HepG2 (cell line): ENCODE measurements at regions not wholly inside any gene's neighbourhood (a gene's known extent, or its start where the extent isn't known, plus 50 kb on each side); places are given as distances from the start of the nearest gene placed in this dataset.

Source experiments
- ARID5B ChIP-seq: IDR thresholded peaks from 2 replicates; pipeline ENCODE4 v1.4.0; 2020; ENCODE audit warnings: mild to moderate bottlenecking, missing genetic modification reagents
- GLI4 ChIP-seq: sonication (generic); formaldehyde crosslinking; IDR thresholded peaks from 2 replicates; pipeline ENCODE4 v1.5.1; 2020; ENCODE audit warnings: missing genetic modification reagents, mild to moderate bottlenecking, moderate library complexity, borderline replicate concordance
- GMEB2 ChIP-seq: IDR thresholded peaks from 2 replicates; pipeline ENCODE4 v1.6.1; 2016; ENCODE audit warnings: missing biosample characterization, missing genetic modification reagents, low read depth
- HNF1B ChIP-seq: sonication (generic); formaldehyde crosslinking; IDR thresholded peaks from 2 replicates; pipeline ENCODE4 v1.5.1; 2020; ENCODE audit warnings: mild to moderate bottlenecking, moderate library complexity, missing genetic modification reagents
- JDP2 ChIP-seq: sonication (generic); formaldehyde crosslinking; IDR thresholded peaks from 2 replicates; pipeline ENCODE4 v1.8.1; 2022; ENCODE audit warnings: missing genetic modification reagents, borderline replicate concordance
- POLR2A ChIP-seq, 2 experiments: IDR thresholded peaks; 2 replicates each; pipeline ENCODE4 v1.6.1; 2011; ENCODE audit warnings: low read depth in 2 of 2, low read length in 2 of 2, mild to moderate bottlenecking in 1 of 2, moderate library complexity in 1 of 2; ENCODE audit not compliant: insufficient read depth in 1 of 2
- THRA ChIP-seq: sonication (generic); formaldehyde crosslinking; IDR thresholded peaks from 2 replicates; pipeline ENCODE4 v1.4.0; 2020; ENCODE audit warnings: missing genetic modification reagents, borderline replicate concordance
- ZMYM4 ChIP-seq: sonication (generic); formaldehyde crosslinking; IDR thresholded peaks from 2 replicates; pipeline ENCODE4 v1.8.1; 2023; ENCODE audit warnings: mild to moderate bottlenecking, missing genetic modification reagents
- ZNF235 ChIP-seq: sonication (generic); formaldehyde crosslinking; IDR thresholded peaks from 2 replicates; pipeline ENCODE4 v1.8.1; 2023; ENCODE audit warnings: mild to moderate bottlenecking, missing genetic modification reagents, borderline replicate concordance
- ZNF557 ChIP-seq: sonication (generic); formaldehyde crosslinking; IDR thresholded peaks from 2 replicates; pipeline ENCODE4 v1.4.0; 2020; ENCODE audit warnings: missing genetic modification reagents
- ZNF563 ChIP-seq: sonication (generic); formaldehyde crosslinking; IDR thresholded peaks from 2 replicates; pipeline ENCODE4 v1.8.0; 2022; ENCODE audit warnings: mild to moderate bottlenecking, moderate library complexity, missing genetic modification reagents
- ZNF597 ChIP-seq: sonication (generic); formaldehyde crosslinking; IDR thresholded peaks from 2 replicates; pipeline ENCODE4 v1.5.0; 2020; ENCODE audit warnings: missing genetic modification reagents
- ZNF687 ChIP-seq: sonication (generic); formaldehyde crosslinking; IDR thresholded peaks from 2 replicates; pipeline ENCODE4 v1.5.1; 2020; ENCODE audit warnings: mild to moderate bottlenecking, missing genetic modification reagents, moderate library complexity
- ZNF777 ChIP-seq: sonication (generic); formaldehyde crosslinking; IDR thresholded peaks from 2 replicates; pipeline ENCODE4 v1.4.0; 2020; ENCODE audit warnings: missing genetic modification reagents
- ZNF792 ChIP-seq: IDR thresholded peaks from 2 replicates; pipeline ENCODE4 v1.6.1; 2016

GRCh38 chr14:54138354-54139038 lies 181.9 kb upstream of the BMP4 start (continued):
- no peak for TF ChIP-seq ZNF687 (CRISPR knock-in tag)
- peak; percentile 96 for TF ChIP-seq HNF1B
- TF ChIP-seq GLI4 (CRISPR knock-in tag) = no peak
- peak; percentile 98 for TF ChIP-seq ZMYM4
- no peak for TF ChIP-seq ZNF563 (CRISPR knock-in tag)
- no peak for TF ChIP-seq ZNF235 (CRISPR knock-in tag)
- peak; percentile 29 to 52; a peak in 1 of 4 replicates for TF ChIP-seq POLR2A (IDR thresholded peaks at IDR 0.05; ENCODE audit: insufficient read depth in 1 of 2, low read depth in 2 of 2, low read length in 2 of 2)
- TF ChIP-seq ZNF777 (CRISPR knock-in tag) = no peak
- TF ChIP-seq ARID5B (CRISPR knock-in tag) = peak; percentile 100
- peak; percentile 89; the same call in 1 of the 2 replicates for TF ChIP-seq ZNF792 (CRISPR knock-in tag)
- TF ChIP-seq ZNF557 (CRISPR knock-in tag) = no peak
- no peak for TF ChIP-seq ZNF597
- no peak for TF ChIP-seq GMEB2 (CRISPR knock-in tag)
- peak; percentile 92; the same call in 1 of the 2 replicates for TF ChIP-seq THRA (CRISPR knock-in tag)
- 0 out of 2 replicates have a peak, but pooled peaks have one; percentile 28 for TF ChIP-seq JDP2 (CRISPR knock-in tag)
